Skin epidermis (tissue), 12 donors: ENCODE measurements at regions not wholly inside any gene's neighbourhood (a gene's known extent, or its start where the extent isn't known, plus 50 kb on each side); places are given as distances from the start of the nearest gene placed in this dataset.

Experiments used
- H3K27ac ChIP-seq, 21 experiments: fragments of 200-600 bp; sonication (generic) in 11 of 21; one replicate each; pipeline ENCODE4 v1.5.0; 2020; ENCODE audit warnings: mild to moderate bottlenecking in 3 of 21, inconsistent platforms in 2 of 21, moderate library complexity in 2 of 21
- H3K4me3 ChIP-seq, 7 experiments: fragments of 200-600 bp; sonication (generic) in 2 of 7; one replicate each; pipeline ENCODE4 v1.5.0; 2020; ENCODE audit warnings: inconsistent platforms in 2 of 7, mild to moderate bottlenecking in 2 of 7, moderate library complexity in 1 of 7

DNA sequence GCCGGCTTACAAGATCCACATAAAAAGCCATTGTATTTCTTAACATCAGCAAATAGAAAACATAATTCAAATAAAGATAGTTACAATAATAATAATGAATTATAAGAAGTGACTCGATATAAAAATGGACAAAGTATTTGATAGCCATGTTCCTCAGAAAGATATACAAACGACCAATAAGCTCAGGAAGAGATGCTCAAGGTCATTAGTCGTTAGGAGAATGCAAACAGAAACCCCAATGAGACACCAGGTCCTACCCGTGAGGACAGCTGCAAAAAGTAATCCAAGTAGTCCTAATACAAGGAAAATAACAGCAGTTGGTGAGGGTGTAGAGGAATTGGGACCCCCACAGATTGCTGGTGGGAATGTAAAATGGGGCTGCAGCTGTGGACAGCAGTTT, 54.2 kb upstream of the INPP5A start:
- Histone ChIP-seq H3K4me3 (no peak overlapping the region), H3K27ac (no peak overlapping the region)

GRCh38 chr10:132484922-132485321, 52.7 kb upstream of the INPP5A start:
- Histone ChIP-seq H3K27ac (no peak overlapping the region), H3K4me3 (no peak overlapping the region)

- H3K4me3 ChIP-seq = no peak overlapping the region
- no peak overlapping the region for H3K27ac ChIP-seq
Measured at GRCh38 chr10:132485391-132485790, 52.2 kb upstream of the INPP5A start.

DNA sequence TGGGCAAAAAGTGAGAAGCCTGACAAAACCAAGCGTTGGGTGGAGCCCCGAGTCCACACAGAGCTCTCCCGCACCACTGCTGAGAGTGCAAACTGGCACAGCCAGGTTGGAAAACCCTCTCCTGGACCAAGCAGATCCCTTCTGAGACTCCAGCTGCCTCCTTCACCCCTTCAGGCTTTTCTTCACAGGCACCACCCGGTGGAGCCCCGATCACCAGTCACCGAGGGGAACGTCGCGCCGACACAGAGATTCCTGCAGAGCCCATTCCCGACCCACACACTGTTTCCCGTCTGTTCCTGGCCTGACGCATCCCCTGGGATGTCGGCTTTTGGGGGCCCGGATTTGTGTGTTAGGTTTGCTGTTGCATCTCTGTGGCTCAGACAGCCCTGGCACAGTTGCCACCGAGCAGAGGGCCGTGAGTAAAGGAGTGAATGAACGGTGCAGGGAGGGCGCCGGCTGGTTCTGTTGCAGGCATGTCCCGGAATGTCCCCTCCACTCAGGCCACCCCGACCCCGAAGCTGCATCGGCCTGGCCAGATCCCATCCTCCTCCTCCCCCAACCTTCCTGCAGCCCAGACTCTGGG, 51.0 kb upstream of the INPP5A start:
- Histone ChIP-seq H3K27ac (no peak overlapping the region), H3K4me3 (no peak overlapping the region)

DNA sequence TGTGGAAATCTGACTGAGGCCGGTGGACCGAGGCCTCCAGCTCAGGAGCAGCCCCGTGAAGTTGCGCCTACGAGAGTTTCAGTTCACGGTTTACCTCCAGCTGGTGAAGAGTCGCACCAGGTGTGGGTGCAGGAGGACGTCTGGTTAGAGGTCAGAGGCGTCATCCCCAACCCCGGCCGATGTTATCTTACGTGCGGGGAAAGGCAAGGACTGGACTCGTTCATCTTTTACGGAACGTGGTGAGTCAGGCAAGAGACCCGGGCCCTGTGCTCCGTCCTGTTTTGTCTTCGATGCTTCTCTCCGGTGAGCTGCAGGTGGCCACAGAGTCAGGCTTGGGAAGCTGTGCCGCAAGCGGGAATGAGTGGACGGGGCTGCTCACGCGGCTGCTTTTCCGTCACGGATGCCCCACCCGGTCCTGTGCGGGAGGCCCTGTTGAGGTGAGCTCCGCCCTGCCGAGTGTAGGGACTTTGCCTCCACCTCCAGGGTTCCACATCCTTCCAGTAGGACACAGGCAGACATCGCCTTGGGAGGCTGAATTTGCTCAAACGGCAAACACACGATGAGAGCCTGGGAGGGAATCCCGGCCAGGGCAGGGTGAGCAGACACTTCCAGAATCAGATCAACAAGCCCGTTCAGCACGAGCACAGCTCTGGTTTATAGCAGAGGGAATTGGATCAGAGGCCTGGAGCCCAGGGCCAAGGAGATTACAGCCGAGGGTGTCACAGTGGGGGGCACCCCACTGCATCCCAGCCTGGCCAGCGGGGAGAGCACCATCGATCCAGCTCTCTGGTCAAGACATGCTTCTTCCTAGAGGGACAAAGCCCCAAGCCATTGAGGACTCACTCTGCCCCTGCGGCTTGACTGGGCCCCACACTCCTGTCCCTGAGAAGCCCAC, 50.1 kb upstream of the INPP5A start:
- Histone ChIP-seq H3K4me3 (no peak overlapping the region), H3K27ac (no peak overlapping the region)
